Gastrocnemius medialis (tissue), 4 donors: ENCODE measurements at regions not wholly inside any gene's neighbourhood (a gene's known extent, or its start where the extent isn't known, plus 50 kb on each side); places are given as distances from the start of the nearest gene placed in this dataset.

Source experiments
- CTCF ChIP-seq, 5 experiments: fragments of 450-650 bp in 3 of 5; fragments of 200-600 bp in 2 of 5; sonication (generic) in 2 of 5; IDR thresholded peaks in 4 of 5; conservative IDR thresholded peaks in 1 of 5; 1 replicate in 4 of 5; 2 replicates in 1 of 5; pipeline ENCODE4 v1.5.1; 2016 to 2019; ENCODE audit warnings: antibody characterized with exemption in 5 of 5, mild to moderate bottlenecking in 3 of 5, moderate library complexity in 3 of 5
- POLR2A ChIP-seq, 2 donors: fragments of 450-650 bp; IDR thresholded peaks; one replicate each; pipeline ENCODE4 v1.6.1; 2017; ENCODE audit warnings: antibody characterized with exemption in 2 of 2, mild to moderate bottlenecking in 2 of 2, moderate library complexity in 2 of 2

GRCh38 chr20:60906555-60906954 lies 345.5 kb upstream of the CDH4 start:
- TF ChIP-seq CTCF (IDR thresholded peaks at IDR 0.05 in 4 of 5, conservative IDR thresholded peaks at IDR 0.05 in 1 of 5) (no peak), POLR2A (IDR thresholded peaks at IDR 0.05) (no peak)
